ENCODE measurements at regions not wholly inside any gene's neighbourhood (a gene's known extent, or its start where the extent isn't known, plus 50 kb on each side); places are given as distances from the start of the nearest gene placed in this dataset.

- Histone ChIP-seq H2AFZ (ENCODE audit: low read depth) (no peak overlapping the region), H3K9me3 (no peaks in the 10 kb centered on the region), H3K27me3 (ENCODE audit: insufficient read depth) (no peaks in the 10 kb centered on the region), H3K79me2 (ENCODE audit: insufficient read depth) (no peaks in the 10 kb centered on the region), H3K36me3 (replicated peaks in 1 of 2; ENCODE audit: control insufficient read depth in 1 of 2, insufficient read depth in 2 of 2, low read length in 1 of 2) (no peaks in the 10 kb centered on the region), H3K4me1 (ENCODE audit: control insufficient read depth in 1 of 2, insufficient read depth in 2 of 2, low read depth in 1 of 2, low read length in 1 of 2) (peaks cover 0 to 2% of the 10 kb centered on the region in 2 experiments; a peak in 1 of 4 replicates), H3K9me2 (no peaks in the 10 kb centered on the region), H3K27ac (ENCODE audit: low read depth in 2 of 2, low read length in 1 of 2) (no peak overlapping the region), H3K9ac (no peak overlapping the region), H3K4me3 (ENCODE audit: low read depth in 2 of 2, low read length in 1 of 2) (no peak overlapping the region), H3F3A (replicated peaks; ENCODE audit: insufficient read depth) (no peaks in the 10 kb centered on the region), H4K20me1 (ENCODE audit: insufficient read depth) (no peaks in the 10 kb centered on the region), H3K4me2 (no peak overlapping the region)
- ChIA-PET CTCF (no interaction called here), POLR2A (no interaction called here)
- TF ChIP-seq FOXJ3 (CRISPR knock-in tag; IDR thresholded peaks at IDR 0.05) (no peak), IRF3 (IDR thresholded peaks at IDR 0.05; ENCODE audit: low read depth, low read length) (no peak)
- DNase-seq, result no peak
- 92% methylated on average over 4 of the region's 4 CpGs for WGBS (ENCODE audit: low lambda C conversion rate)
Measured at GRCh38 chr2:215836881-215837280, 176.5 kb downstream of the MREG start.

- H2AFZ ChIP-seq (ENCODE audit: low read depth), result no peak overlapping the region
- CTCF ChIA-PET, result no interaction called here
- no peak for DNase-seq
Measured at GRCh38 chr2:215835657-215836056, 177.7 kb downstream of the MREG start.

GRCh38 chr2:215835231-215835630 lies 178.1 kb downstream of the MREG start:
- Histone ChIP-seq H3K79me2 (ENCODE audit: insufficient read depth) (no peaks in the 10 kb centered on the region), H3K4me1 (ENCODE audit: control insufficient read depth in 1 of 2, insufficient read depth in 2 of 2, low read depth in 1 of 2, low read length in 1 of 2) (no peaks in the 10 kb centered on the region), H3K36me3 (replicated peaks in 1 of 2; ENCODE audit: control insufficient read depth in 1 of 2, insufficient read depth in 2 of 2, low read length in 1 of 2) (no peaks in the 10 kb centered on the region), H4K20me1 (ENCODE audit: insufficient read depth) (no peaks in the 10 kb centered on the region), H3K27ac (ENCODE audit: low read depth in 2 of 2, low read length in 1 of 2) (no peak overlapping the region), H3K4me3 (ENCODE audit: low read depth in 2 of 2, low read length in 1 of 2) (no peak overlapping the region), H3K27me3 (ENCODE audit: insufficient read depth) (no peaks in the 10 kb centered on the region), H3K9me3 (no peaks in the 10 kb centered on the region), H3K4me2 (no peak overlapping the region), H3K9ac (no peak overlapping the region), H2AFZ (ENCODE audit: low read depth) (no peak overlapping the region), H3K9me2 (no peaks in the 10 kb centered on the region), H3F3A (replicated peaks; ENCODE audit: insufficient read depth) (no peaks in the 10 kb centered on the region)
- TF ChIP-seq PBX3 (IDR thresholded peaks at IDR 0.05) (no peak), TEAD4 (IDR thresholded peaks at IDR 0.05; ENCODE audit: borderline replicate concordance, insufficient read depth) (no peak), IRF3 (IDR thresholded peaks at IDR 0.05; ENCODE audit: low read depth, low read length) (no peak), RXRA (IDR thresholded peaks at IDR 0.05; ENCODE audit: borderline replicate concordance, low read depth) (no peak), FOXM1 (IDR thresholded peaks at IDR 0.05; ENCODE audit: low read depth) (no peak), RFX5 (IDR thresholded peaks at IDR 0.05; ENCODE audit: low read length) (no peak), TAF1 (IDR thresholded peaks at IDR 0.05; ENCODE audit: borderline replicate concordance, low read depth, low read length) (no peak), JUND (IDR thresholded peaks at IDR 0.05) (no peak), TCF12 (IDR thresholded peaks at IDR 0.05) (no peak), ELF1 (IDR thresholded peaks at IDR 0.05) (no peak), SMC3 (IDR thresholded peaks at IDR 0.05; ENCODE audit: low read depth, low read length) (no peak), GABPA (IDR thresholded peaks at IDR 0.05; ENCODE audit: low read depth) (no peak)
- ChIA-PET CTCF (interaction anchor here (1.1 kb wide), 1 partner anchor 11 kb away, joined by 4 read pairs; no protein-coding TSS in a partner anchor), POLR2A (no interaction called here)
- 97% methylated on average over 1 of the region's 1 CpG for WGBS (ENCODE audit: low lambda C conversion rate)
- no peak for DNase-seq

More at GRCh38 chr2:215835657-215836056, 177.7 kb downstream of the MREG start:
- Histone ChIP-seq H3K36me3 (replicated peaks in 1 of 2; ENCODE audit: control insufficient read depth in 1 of 2, insufficient read depth in 2 of 2, low read length in 1 of 2) (no peaks in the 10 kb centered on the region), H3K4me2 (no peak overlapping the region), H4K20me1 (ENCODE audit: insufficient read depth) (no peaks in the 10 kb centered on the region), H3K27ac (ENCODE audit: low read depth in 2 of 2, low read length in 1 of 2) (no peak overlapping the region), H3K4me3 (ENCODE audit: low read depth in 2 of 2, low read length in 1 of 2) (no peak overlapping the region), H3K9ac (no peak overlapping the region), H3K27me3 (ENCODE audit: insufficient read depth) (no peaks in the 10 kb centered on the region), H3K4me1 (ENCODE audit: control insufficient read depth in 1 of 2, insufficient read depth in 2 of 2, low read depth in 1 of 2, low read length in 1 of 2) (no peaks in the 10 kb centered on the region), H3K9me2 (no peaks in the 10 kb centered on the region), H3K9me3 (no peaks in the 10 kb centered on the region), H3F3A (replicated peaks; ENCODE audit: insufficient read depth) (no peaks in the 10 kb centered on the region), H3K79me2 (ENCODE audit: insufficient read depth) (no peaks in the 10 kb centered on the region)
- 87% methylated on average over 1 of the region's 1 CpG for WGBS (ENCODE audit: low lambda C conversion rate)
- POLR2A ChIA-PET, result no interaction called here
- TF ChIP-seq POLR2AphosphoS5 (IDR thresholded peaks at IDR 0.05; ENCODE audit: low read depth, low read length), result no peak
- TF ChIP-seq RAD21 (IDR thresholded peaks at IDR 0.05; ENCODE audit: low read length), result no peak
- no peak for TF ChIP-seq TEAD4 (IDR thresholded peaks at IDR 0.05; ENCODE audit: borderline replicate concordance, insufficient read depth)

Measured in SK-N-SH (cell line).